ENCODE measurements at regions not wholly inside any gene's neighbourhood (a gene's known extent, or its start where the extent isn't known, plus 50 kb on each side); places are given as distances from the start of the nearest gene placed in this dataset.

DNA sequence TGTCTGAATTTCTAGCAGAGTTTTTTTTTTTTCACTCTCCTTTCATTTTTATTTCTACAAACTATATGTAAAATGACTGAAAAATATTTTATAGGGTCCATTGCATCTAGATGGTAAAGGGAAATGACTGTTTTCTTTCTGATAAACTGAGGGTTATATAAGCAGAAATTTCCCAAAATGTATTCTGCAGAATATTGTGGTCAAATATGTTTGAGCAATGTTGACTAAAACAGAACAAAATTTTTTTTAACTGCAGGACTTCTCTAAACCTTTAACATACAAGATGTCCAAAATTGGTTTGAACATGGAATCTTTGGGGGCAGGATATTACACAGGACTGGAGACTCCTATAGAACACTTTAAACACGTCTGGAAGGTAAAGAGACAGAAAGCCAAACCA is 190.5 kb downstream of the TOMM20 start:
- no peak overlapping the region for H3K27ac Mint-ChIP-seq
- CTCF ChIA-PET = no interaction called here
- no peaks in the 10 kb centered on the region for H3K36me3 Mint-ChIP-seq (ENCODE audit: low read depth)
- POLR2A ChIA-PET = no interaction called here
- H3K4me3 Mint-ChIP-seq = no peak overlapping the region
- ATAC-seq (ENCODE audit: low read depth) (no peak), DNase-seq (no peak)
- TF ChIP-seq, protein P1, sequence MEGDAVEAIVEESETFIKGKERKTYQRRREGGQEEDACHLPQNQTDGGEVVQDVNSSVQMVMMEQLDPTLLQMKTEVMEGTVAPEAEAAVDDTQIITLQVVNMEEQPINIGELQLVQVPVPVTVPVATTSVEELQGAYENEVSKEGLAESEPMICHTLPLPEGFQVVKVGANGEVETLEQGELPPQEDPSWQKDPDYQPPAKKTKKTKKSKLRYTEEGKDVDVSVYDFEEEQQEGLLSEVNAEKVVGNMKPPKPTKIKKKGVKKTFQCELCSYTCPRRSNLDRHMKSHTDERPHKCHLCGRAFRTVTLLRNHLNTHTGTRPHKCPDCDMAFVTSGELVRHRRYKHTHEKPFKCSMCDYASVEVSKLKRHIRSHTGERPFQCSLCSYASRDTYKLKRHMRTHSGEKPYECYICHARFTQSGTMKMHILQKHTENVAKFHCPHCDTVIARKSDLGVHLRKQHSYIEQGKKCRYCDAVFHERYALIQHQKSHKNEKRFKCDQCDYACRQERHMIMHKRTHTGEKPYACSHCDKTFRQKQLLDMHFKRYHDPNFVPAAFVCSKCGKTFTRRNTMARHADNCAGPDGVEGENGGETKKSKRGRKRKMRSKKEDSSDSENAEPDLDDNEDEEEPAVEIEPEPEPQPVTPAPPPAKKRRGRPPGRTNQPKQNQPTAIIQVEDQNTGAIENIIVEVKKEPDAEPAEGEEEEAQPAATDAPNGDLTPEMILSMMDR (IDR thresholded peaks at IDR 0.05) = no peak
- intact Hi-C loops (cut with micrococcal nuclease) = no loop called here
- peaks cover 2% of the 10 kb centered on the region for H3K9me3 Mint-ChIP-seq
- H3K4me1 Mint-ChIP-seq = peaks cover 15% of the 10 kb centered on the region
- no peaks in the 10 kb centered on the region for H3K27me3 Mint-ChIP-seq

DNA sequence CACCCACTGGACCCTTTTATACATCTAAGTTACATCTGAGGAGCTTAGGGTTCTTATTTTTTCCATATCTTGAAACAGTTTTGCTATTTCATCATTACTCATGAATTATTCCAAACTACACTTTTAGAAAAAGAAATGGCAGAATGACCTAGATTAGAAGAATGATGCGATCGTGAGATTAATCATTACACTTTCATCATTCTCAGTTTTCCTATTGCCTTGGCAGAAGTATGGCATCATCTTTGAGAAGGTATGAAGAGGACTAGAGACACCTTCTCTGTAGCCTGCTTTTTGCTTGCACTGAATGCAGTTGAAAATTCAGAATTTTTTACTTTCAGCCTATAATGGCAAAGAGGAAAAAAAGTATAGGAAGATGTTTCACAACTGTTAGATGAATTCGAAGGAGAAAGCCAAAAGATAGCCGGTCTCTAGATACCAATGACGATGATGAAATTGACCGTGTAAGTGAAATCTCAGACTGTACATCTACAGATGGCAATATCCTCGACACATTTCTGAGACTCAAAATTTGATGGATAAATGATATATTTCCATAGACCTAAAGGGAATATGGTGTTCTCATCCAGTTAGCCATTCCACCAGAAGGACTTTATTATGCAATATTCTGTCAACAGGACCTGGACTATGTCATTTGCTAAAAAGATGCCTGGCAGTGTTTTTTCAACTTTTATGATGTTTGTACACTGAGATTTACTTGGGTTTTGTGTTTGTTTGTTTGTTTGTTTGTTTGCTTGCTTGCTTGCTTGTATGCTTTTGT is 191.8 kb downstream of the TOMM20 start:
- ATAC-seq (ENCODE audit: low read depth) (no peak), DNase-seq (no peak)
- no peaks in the 10 kb centered on the region for H3K9me3 Mint-ChIP-seq
- intact Hi-C loops (cut with micrococcal nuclease) = no loop called here
- no peak overlapping the region for H3K4me3 Mint-ChIP-seq
- peaks cover 21% of the 10 kb centered on the region for H3K4me1 Mint-ChIP-seq
- no peaks in the 10 kb centered on the region for H3K27me3 Mint-ChIP-seq
- no peaks in the 10 kb centered on the region for H3K36me3 Mint-ChIP-seq (ENCODE audit: low read depth)
- no peak overlapping the region for H3K27ac Mint-ChIP-seq
- ChIA-PET POLR2A (interaction anchor here (0.6 kb wide), 2 partner anchors 10 to 325 kb away, joined by 3 read pairs; no protein-coding TSS in a partner anchor), CTCF (no interaction called here)
- TF ChIP-seq, protein P1 (IDR thresholded peaks at IDR 0.05) = no peak

DNA sequence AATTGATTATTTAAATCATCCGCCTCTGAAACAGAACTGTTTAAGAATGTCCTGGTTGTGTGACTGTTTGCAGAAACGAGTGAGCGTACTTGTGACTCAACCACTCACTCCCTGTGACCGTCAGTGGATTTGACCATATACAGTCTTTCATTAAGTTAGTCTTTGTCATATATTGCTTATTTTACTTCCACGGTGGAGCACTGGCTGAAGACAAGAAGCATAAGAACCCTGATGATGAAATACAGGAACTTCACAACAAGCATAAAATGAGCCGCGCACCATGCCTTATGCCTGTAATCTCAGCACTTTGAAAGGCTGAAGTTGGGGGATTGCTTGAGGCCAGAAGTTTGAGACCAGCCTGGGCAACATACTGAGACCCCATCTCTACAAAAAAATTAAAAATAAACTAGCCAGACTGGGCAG is 194.0 kb downstream of the TOMM20 start:
- no peaks in the 10 kb centered on the region for H3K9me3 Mint-ChIP-seq
- ChIA-PET CTCF (no interaction called here), POLR2A (interaction anchor here (0.6 kb wide), 1 partner anchor 31 kb away, joined by 5 read pairs; no protein-coding TSS in a partner anchor)
- intact Hi-C loops (cut with micrococcal nuclease) = no loop called here
- TF ChIP-seq, protein P1 (IDR thresholded peaks at IDR 0.05) = no peak
- peaks cover 21% of the 10 kb centered on the region for H3K4me1 Mint-ChIP-seq
- no peak overlapping the region for H3K4me3 Mint-ChIP-seq
- H3K27ac Mint-ChIP-seq = peak overlapping the region; percentile 19
- ATAC-seq (ENCODE audit: low read depth) (no peak), DNase-seq (no peak)
- no peaks in the 10 kb centered on the region for H3K36me3 Mint-ChIP-seq (ENCODE audit: low read depth)
- H3K27me3 Mint-ChIP-seq = no peaks in the 10 kb centered on the region

DNA sequence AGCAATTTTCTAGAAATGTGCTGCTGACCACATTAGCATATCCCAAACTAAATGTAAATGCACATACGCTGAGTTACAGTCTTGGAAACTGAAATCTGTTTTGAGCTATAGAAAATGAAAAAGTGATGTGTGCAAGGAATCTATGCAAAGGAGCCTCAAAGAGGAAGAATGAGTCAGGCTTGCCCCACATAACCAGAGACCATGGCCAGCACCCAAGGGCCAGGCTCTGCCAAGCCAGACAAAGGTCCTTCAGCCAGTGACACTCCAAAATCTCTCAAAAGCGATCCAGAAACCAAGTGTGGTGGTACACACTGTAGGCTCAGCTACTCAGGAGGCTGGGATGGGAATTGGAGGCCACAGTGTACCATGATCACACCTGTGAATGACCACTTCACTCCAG is 195.2 kb downstream of the TOMM20 start:
- intact Hi-C loops (cut with micrococcal nuclease) = loop anchor here (1.0 kb wide), 4 partner anchors 11 to 78 kb away; no protein-coding TSS in a partner anchor
- DNase-seq = no peak
- ATAC-seq (ENCODE audit: low read depth) = peak; percentile 86
- POLR2A ChIA-PET = interaction anchor here (0.6 to 1.8 kb wide), 19 partner anchors 8 to 459 kb away, joined by 3 to 11 read pairs (median 4); partner anchors contain the start of gene IRF2BP2
- TF ChIP-seq, protein P1 (IDR thresholded peaks at IDR 0.05) = no peak
- CTCF ChIA-PET = interaction anchor here (1.2 to 1.5 kb wide), 3 partner anchors 78 to 322 kb away, joined by 4 to 6 read pairs (median 4); no protein-coding TSS in a partner anchor
- H3K4me3 Mint-ChIP-seq = peak overlapping the region; percentile 50
- peak overlapping the region; percentile 70 for H3K27ac Mint-ChIP-seq
- no peaks in the 10 kb centered on the region for H3K27me3 Mint-ChIP-seq
- peaks cover 21% of the 10 kb centered on the region for H3K4me1 Mint-ChIP-seq
- no peaks in the 10 kb centered on the region for H3K36me3 Mint-ChIP-seq (ENCODE audit: low read depth)
- H3K9me3 Mint-ChIP-seq = no peaks in the 10 kb centered on the region
